Mesodermal cell (in vitro differentiated cells): ENCODE measurements at regions not wholly inside any gene's neighbourhood (a gene's known extent, or its start where the extent isn't known, plus 50 kb on each side); places are given as distances from the start of the nearest gene placed in this dataset.
A peak's percentile ranks its signal among the peaks of the same experiment; 100 is the strongest.
"Not testable (repeated sequence)": the region's sequence is repeated elsewhere in the genome, so short reads cannot be mapped to it uniquely, and the experiment has no call there.

ENCODE experiments used
- H3K27ac ChIP-seq: 2 replicates; pipeline ENCODE4 v1.7.0; 2013; ENCODE audit warnings: mild to moderate bottlenecking, low read depth, low read length, moderate library complexity; ENCODE audit not compliant: severe bottlenecking
- H3K36me3 ChIP-seq: 2 replicates; pipeline ENCODE4 v1.7.1; 2013; ENCODE audit warnings: mild to moderate bottlenecking, low read length, moderate library complexity; ENCODE audit not compliant: control insufficient read depth, insufficient read depth
- H3K4me1 ChIP-seq: one replicate; pipeline ENCODE4 v1.7.1; 2013; ENCODE audit warnings: mild to moderate bottlenecking, low read length; ENCODE audit not compliant: insufficient read depth, control insufficient read depth, poor library complexity, severe bottlenecking
- H3K4me3 ChIP-seq: 2 replicates; pipeline ENCODE4 v1.7.0; 2013; ENCODE audit warnings: low read length, control low read depth, mild to moderate bottlenecking; ENCODE audit not compliant: insufficient read depth, poor library complexity, severe bottlenecking; ENCODE audit errors: extremely low read depth
- H3K9me3 ChIP-seq: 2 replicates; pipeline ENCODE4 v1.7.1; 2013; ENCODE audit warnings: mild to moderate bottlenecking, low read length, moderate library complexity; ENCODE audit not compliant: control insufficient read depth
- WGBS, 2 experiments: methylation state at CpG; one replicate each; pipeline ENCODE4 v1.1.5; 2013; ENCODE audit warnings: missing lambda C conversion rate in 2 of 2; ENCODE audit not compliant: insufficient coverage in 2 of 2; 5-methylcytosine and 5-hydroxymethylcytosine counted together

- H3K4me3 ChIP-seq = not testable (repeated sequence)
Observed at GRCh38 chr2:167781629-167782028, 465.8 kb downstream of the STK39 start.

GRCh38 chr2:167776359-167776758 lies 471.0 kb downstream of the STK39 start:
- Histone ChIP-seq H3K4me3 (no peak overlapping the region), H3K27ac (no peak overlapping the region), H3K4me1 (no peaks in the 10 kb centered on the region), H3K9me3 (no peaks in the 10 kb centered on the region), H3K36me3 (no peaks in the 10 kb centered on the region)
- WGBS, 2 experiments = 88 to 95% methylated on average over 8 to 9 of the region's 10 CpGs

More at GRCh38 chr2:167781629-167782028, 465.8 kb downstream of the STK39 start:
- H3K27ac ChIP-seq, H3K9me3 ChIP-seq, H3K36me3 ChIP-seq: not testable (repeated sequence)
- 97% methylated on average over 5 to 7 of the region's 8 CpGs for WGBS, 2 experiments
- peaks cover 22% of the 10 kb centered on the region for H3K4me1 ChIP-seq

GRCh38 chr2:167771628-167772027 lies 475.8 kb downstream of the STK39 start:
- WGBS, 2 experiments = 40 to 43% methylated on average over 1 of the region's 2 CpGs
- Histone ChIP-seq H3K9me3 (no peaks in the 10 kb centered on the region), H3K4me1 (no peaks in the 10 kb centered on the region), H3K36me3 (no peaks in the 10 kb centered on the region), H3K4me3 (no peak overlapping the region), H3K27ac (no peak overlapping the region)

- Histone ChIP-seq H3K4me3 (no peak overlapping the region), H3K27ac (no peak overlapping the region), H3K9me3 (no peaks in the 10 kb centered on the region), H3K4me1 (no peaks in the 10 kb centered on the region), H3K36me3 (no peaks in the 10 kb centered on the region)
- no CpG with 5 or more reads among the region's 1 CpG for WGBS, 2 experiments
Observed at GRCh38 chr2:167769020-167769419, 478.4 kb downstream of the STK39 start.

- Histone ChIP-seq H3K4me3 (no peak overlapping the region), H3K4me1 (no peaks in the 10 kb centered on the region), H3K36me3 (no peaks in the 10 kb centered on the region), H3K9me3 (no peaks in the 10 kb centered on the region), H3K27ac (no peak overlapping the region)
Observed at GRCh38 chr2:167767830-167768229, 479.6 kb downstream of the STK39 start.

- WGBS, 2 experiments = 96 to 100% methylated on average over 2 to 3 of the region's 9 CpGs
- no peaks in the 10 kb centered on the region for H3K9me3 ChIP-seq
- no peaks in the 10 kb centered on the region for H3K36me3 ChIP-seq
- H3K4me1 ChIP-seq = no peaks in the 10 kb centered on the region
- no peak overlapping the region for H3K27ac ChIP-seq
- no peak overlapping the region for H3K4me3 ChIP-seq
Observed at GRCh38 chr2:167764772-167765341, 482.5 kb downstream of the STK39 start.

GRCh38 chr2:167761465-167762136 lies 485.8 kb downstream of the STK39 start:
- Histone ChIP-seq H3K4me3 (no peak overlapping the region), H3K4me1 (peaks cover 9% of the 10 kb centered on the region), H3K36me3 (peaks cover 4% of the 10 kb centered on the region), H3K27ac (no peak overlapping the region), H3K9me3 (no peaks in the 10 kb centered on the region)
- no CpG with 5 or more reads among the region's 3 CpGs for WGBS, 2 experiments

- 77 to 100% methylated on average over 1 to 2 of the region's 3 CpGs for WGBS, 2 experiments
- H3K9me3 ChIP-seq = no peaks in the 10 kb centered on the region
- no peak overlapping the region for H3K27ac ChIP-seq
- no peak overlapping the region for H3K4me3 ChIP-seq
- H3K4me1 ChIP-seq = peaks cover 15% of the 10 kb centered on the region
- H3K36me3 ChIP-seq = peaks cover 4% of the 10 kb centered on the region
Observed at GRCh38 chr2:167759531-167759930, 487.9 kb downstream of the STK39 start.

GRCh38 chr2:167758292-167758691 lies 489.1 kb downstream of the STK39 start:
- no peak overlapping the region for H3K27ac ChIP-seq
- H3K9me3 ChIP-seq = no peaks in the 10 kb centered on the region
- H3K4me3 ChIP-seq = no peak overlapping the region
- peaks cover 15% of the 10 kb centered on the region for H3K4me1 ChIP-seq
- WGBS, 2 experiments = 71 to 77% methylated on average over 3 to 5 of the region's 6 CpGs
- peaks cover 4% of the 10 kb centered on the region for H3K36me3 ChIP-seq

- Histone ChIP-seq H3K27ac (peak overlapping the region; percentile 29), H3K9me3 (no peaks in the 10 kb centered on the region), H3K4me1 (peaks cover 18% of the 10 kb centered on the region), H3K4me3 (no peak overlapping the region), H3K36me3 (peaks cover 4% of the 10 kb centered on the region)
- 48 to 54% methylated on average over 4 to 7 of the region's 9 CpGs for WGBS, 2 experiments
Observed at GRCh38 chr2:167756446-167756845, 490.9 kb downstream of the STK39 start.

- WGBS, 2 experiments = 92% methylated on average over 3 of the region's 3 CpGs
- H3K27ac ChIP-seq = no peak overlapping the region
- peaks cover 16% of the 10 kb centered on the region for H3K4me1 ChIP-seq
- no peak overlapping the region for H3K4me3 ChIP-seq
- no peaks in the 10 kb centered on the region for H3K9me3 ChIP-seq
- H3K36me3 ChIP-seq = no peaks in the 10 kb centered on the region
Observed at GRCh38 chr2:167753142-167753541, 494.3 kb downstream of the STK39 start.
